NCI-H1417 (cell line): ENCODE measurements at regions not wholly inside any gene's neighbourhood (a gene's known extent, or its start where the extent isn't known, plus 50 kb on each side); places are given as distances from the start of the nearest gene placed in this dataset.

ENCODE experiments used
- DNase-seq, 3 experiments: peaks; one replicate each; lab custom pipeline; 2025; lab: John Stamatoyannopoulos, UW

- DNase-seq = no peak
Measured at GRCh38 chr6:9532621-9533557, 882.0 kb downstream of the TFAP2A start.

GRCh38 chr6:9527679-9528286, 887.1 kb downstream of the TFAP2A start:
- DNase-seq = peak in 2 of 3 experiments; percentile 3 to 29

GRCh38 chr6:9523462-9523861, 891.4 kb downstream of the TFAP2A start:
- no peak for DNase-seq

- no peak for DNase-seq
Measured at GRCh38 chr6:9522101-9522500, 892.8 kb downstream of the TFAP2A start.

- DNase-seq = no peak
Measured at GRCh38 chr6:9521152-9521530, 893.7 kb downstream of the TFAP2A start.

GRCh38 chr6:9520417-9521151, 894.3 kb downstream of the TFAP2A start:
- no peak for DNase-seq

- DNase-seq = no peak
Measured at GRCh38 chr6:9518431-9518830, 896.4 kb downstream of the TFAP2A start.

- no peak for DNase-seq
Measured at GRCh38 chr6:9517806-9518205, 897.1 kb downstream of the TFAP2A start.

- DNase-seq = peak in 2 of 3 experiments; percentile 3 to 20
Measured at GRCh38 chr6:9515633-9516606, 899.0 kb downstream of the TFAP2A start.

- no peak for DNase-seq
Measured at GRCh38 chr6:9514146-9514545, 900.7 kb downstream of the TFAP2A start.

- no peak for DNase-seq
Measured at GRCh38 chr6:9511157-9511556, 903.7 kb downstream of the TFAP2A start.

GRCh38 chr6:9507136-9507895, 907.6 kb downstream of the TFAP2A start:
- DNase-seq = no peak

- DNase-seq = peak; percentile 56 to 88 (median 85)
Measured at GRCh38 chr6:9504191-9504590, 910.7 kb downstream of the TFAP2A start.

GRCh38 chr6:9503111-9503761, 911.6 kb downstream of the TFAP2A start:
- peak in 1 of 3 experiments; percentile 60 for DNase-seq

GRCh38 chr6:9499709-9500108, 915.2 kb downstream of the TFAP2A start:
- no peak for DNase-seq

GRCh38 chr6:9496837-9497236, 918.0 kb downstream of the TFAP2A start:
- DNase-seq = no peak

GRCh38 chr6:9494864-9495263, 920.0 kb downstream of the TFAP2A start:
- no peak for DNase-seq

GRCh38 chr6:9492790-9493189, 922.1 kb downstream of the TFAP2A start:
- no peak for DNase-seq

GRCh38 chr6:9487128-9487527, 927.7 kb downstream of the TFAP2A start:
- no peak for DNase-seq

- DNase-seq = no peak
Measured at GRCh38 chr6:9485992-9486391, 928.9 kb downstream of the TFAP2A start.
